SKM-1 (cell line): ENCODE measurements at regions not wholly inside any gene's neighbourhood (a gene's known extent, or its start where the extent isn't known, plus 50 kb on each side); places are given as distances from the start of the nearest gene placed in this dataset.
"Not testable (repeated sequence)": the region's sequence is repeated elsewhere in the genome, so short reads cannot be mapped to it uniquely, and the experiment has no call there.

Source experiments
- DNase-seq: peaks from one replicate; lab custom pipeline; 2025; ENCODE audit not compliant: unreplicated experiment; lab: John Stamatoyannopoulos, UW

DNA sequence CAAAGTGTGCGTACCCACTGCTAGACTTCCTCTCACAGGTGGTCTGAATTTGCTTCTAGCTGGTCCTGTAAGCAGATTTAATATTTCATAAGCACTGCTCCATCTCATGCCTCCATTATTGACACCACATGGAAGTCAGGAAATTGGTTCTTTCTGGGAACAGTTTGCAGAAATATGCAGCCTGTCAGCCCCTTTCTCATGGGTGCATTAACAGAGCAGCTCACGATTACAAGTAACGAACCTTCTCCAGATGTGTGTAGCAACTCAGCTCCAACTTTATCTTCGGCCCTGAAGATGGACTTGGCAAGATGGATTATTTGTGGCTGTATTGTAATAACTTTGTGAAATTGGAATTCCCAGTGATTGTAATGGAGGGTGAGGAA, 214.5 kb upstream of the DDHD1 start:
- no peak for DNase-seq

DNA sequence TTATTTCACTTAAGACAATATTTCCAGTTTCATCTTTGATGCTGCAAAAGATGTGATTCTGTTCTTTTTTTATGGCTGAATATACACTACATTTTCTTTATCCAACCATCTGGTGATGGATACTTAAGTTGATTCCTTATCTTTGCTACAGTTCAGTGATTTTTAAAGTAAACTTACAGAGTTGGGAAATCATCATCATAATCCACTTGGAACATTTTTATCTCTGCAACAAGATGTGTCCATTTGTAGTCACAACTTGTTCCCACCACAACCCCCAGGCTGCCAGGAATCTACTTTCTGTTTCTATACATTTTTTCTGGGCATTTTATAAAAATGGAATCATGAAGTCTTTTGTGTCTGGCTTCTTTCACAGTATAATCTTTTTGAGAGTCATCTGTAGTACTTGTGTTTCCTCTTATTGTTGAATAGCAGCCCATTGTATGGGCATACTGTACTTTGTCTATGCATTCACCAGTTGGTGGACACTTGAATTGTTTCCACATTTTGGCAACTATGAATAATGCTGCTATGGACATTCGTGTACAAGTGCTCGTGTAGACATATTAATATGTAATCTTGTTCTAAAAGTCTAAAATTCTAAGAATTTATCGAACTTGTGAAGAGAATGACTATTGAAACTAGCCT, 212.5 kb upstream of the DDHD1 start:
- no peak for DNase-seq

DNA sequence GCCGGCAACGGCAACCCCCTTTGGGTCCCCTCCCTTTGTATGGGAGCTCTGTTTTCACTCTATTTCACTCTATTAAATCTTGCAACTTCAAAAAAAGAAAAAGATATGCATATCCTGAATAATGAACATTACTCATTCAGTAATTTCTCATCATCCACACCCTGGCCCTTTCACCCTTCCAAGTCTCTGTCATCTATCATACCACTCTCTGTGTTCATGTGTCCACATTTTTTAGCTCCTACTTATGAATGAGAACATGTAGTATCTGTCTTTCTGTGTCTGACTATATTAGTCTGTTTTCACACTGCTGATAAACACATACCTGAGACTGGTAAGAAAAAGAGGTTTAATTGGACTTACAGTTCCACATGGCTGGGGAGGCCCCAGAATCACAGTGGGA, 209.8 kb upstream of the DDHD1 start:
- not testable (repeated sequence) for DNase-seq

DNA sequence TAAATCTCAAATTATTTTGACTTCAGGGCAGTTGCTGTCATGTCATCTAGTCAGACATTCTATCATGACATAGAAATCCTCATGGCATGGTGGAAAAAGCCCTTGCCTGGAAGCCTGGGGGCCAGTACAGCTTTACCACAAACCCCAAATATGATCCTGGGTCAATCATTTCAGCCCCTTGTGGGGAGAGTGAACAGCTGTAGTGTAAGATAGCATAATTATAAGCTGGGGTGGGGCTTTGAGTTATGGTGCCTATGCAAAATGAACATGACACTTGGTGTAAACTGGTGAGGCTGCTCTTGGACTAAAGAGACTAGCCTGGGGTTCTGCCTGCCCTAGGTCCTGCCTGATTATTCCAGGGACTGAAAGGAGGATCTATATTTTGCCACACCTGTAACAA, 207.7 kb upstream of the DDHD1 start:
- no peak for DNase-seq

DNA sequence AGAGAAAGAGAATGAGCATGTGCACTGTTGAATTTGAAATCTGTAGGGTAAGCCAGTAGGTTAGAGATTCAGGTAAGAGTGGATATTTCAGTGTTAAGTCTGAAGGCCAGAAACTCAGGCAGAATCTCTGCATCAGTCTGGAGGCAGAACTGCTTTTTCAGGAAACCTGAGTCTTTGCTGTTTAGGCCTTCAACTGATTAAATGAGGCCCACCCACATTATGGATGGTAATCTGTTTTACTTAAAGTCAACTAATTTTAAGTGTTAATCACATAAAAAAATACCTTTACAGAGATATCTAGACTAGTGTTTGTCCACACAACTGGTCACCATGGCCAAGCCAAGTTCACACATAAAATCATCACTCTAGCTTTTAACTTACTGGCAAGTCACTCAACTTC, 205.0 kb upstream of the DDHD1 start:
- DNase-seq, result no peak

DNA sequence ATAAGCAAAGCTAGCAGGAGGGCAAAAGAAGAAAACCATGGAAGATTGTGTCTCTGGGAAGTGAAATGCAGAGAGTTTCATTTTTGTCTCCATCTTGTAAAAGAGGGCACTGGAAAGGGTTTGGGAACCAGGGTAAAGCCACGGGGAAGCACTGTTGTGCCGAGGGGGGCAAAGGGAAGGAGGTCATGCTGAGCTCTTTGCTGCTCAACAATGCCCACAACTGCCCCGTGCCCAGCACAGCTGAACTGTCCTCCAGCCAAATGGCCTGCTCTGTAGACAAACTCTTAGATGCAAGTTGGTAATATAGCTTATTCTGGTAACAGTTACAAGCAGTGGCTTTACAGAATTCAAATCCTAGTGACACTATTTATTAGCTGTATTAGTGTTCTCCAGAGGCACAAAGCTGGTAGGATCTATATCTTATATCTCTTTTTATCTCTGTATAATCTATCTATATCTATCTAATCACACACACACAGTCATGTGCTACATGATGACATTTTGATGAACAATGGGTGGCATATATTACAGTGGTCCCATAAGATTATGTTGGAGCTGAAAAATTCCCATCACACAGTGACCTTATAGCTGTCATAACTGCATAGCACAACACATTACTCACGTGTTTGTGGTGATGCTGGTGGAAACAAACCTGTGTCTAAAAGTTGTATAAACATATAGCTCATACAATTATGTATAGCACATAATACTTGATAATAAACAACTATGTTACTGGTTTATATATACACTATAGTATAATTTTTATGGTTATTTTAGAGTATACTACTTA, 203.4 kb upstream of the DDHD1 start:
- no peak for DNase-seq

DNA sequence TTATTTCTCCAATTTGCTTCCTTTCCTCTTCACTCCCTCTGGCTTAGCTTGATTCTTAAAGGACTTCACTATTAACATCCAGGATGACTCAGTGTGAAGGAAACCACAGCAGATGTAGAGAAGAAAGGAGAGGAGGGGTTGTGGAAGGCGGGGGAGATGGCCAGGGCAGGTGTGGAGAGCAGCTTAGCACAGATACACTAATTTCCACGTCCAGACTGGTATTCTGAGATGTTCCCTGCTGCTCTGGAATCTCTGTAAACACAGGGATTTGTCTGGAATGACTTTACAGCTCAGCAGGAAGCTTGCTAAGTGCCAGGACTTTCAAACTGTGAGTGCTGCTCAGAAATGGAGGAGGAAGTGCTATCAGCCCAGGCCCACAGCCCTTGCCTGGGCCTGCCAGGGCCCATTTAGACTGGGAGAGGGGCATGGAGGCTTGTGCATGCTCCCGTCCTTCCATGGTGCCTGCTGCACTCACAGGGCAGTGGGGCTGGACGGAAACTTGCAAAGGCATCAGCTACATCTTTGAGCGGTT, 202.5 kb upstream of the DDHD1 start:
- DNase-seq, result no peak

DNA sequence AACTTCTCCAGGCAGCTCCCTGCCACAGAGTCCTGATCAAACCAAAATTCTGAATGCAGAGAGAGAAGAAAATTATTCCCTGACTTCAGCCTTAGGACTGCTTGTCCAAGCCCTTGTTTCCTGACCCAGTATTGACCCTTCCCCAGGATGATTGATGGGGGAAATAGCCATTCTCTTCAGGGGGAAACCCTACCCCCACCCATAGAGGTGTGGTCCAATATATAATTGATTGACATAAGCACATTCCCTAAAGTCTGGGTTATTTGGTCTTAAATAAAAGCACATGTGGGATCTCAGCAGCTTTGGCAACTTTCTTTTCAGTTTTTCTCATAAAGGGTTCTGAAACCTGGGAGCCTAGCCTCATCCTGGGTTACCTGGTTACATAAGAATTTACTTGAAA, 201.2 kb upstream of the DDHD1 start:
- no peak for DNase-seq

DNA sequence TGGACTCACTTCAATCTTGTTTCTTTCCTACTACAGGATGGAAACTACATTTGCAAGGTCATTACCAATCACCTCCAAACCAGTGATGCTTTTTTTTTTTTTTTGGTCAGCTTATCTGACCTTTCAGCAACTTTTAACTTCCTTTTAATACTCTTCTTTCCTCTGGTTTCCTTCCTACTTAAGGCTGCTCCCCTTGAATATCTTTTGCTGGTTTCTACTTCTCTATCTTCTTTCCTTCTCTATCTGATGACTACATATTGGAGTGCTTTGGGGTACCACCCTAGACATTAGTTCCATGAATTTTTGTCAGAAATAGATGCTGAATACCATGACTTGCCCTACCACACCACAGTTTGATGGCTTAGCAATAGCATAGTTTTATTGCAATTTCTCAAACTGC, 197.7 kb upstream of the DDHD1 start:
- DNase-seq, result no peak

DNA sequence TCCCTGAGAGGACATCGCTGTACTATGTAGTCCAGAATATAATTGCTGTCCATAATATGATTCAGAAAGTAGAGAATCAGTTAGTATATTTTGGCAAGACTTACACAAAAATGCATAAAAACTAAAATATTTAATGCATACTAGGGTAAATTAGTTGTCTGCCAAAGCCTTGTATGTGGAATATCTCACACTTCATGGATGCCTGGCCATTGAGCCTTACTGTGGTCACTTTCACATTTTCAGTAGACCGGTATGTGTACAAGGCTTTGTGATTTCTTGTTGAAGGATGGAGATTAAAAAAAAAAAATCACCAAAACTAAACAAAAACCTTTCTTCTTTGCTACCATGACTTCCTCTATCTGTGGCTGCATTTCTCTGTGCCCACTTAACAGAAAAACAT, 197.3 kb upstream of the DDHD1 start:
- DNase-seq, result no peak

DNA sequence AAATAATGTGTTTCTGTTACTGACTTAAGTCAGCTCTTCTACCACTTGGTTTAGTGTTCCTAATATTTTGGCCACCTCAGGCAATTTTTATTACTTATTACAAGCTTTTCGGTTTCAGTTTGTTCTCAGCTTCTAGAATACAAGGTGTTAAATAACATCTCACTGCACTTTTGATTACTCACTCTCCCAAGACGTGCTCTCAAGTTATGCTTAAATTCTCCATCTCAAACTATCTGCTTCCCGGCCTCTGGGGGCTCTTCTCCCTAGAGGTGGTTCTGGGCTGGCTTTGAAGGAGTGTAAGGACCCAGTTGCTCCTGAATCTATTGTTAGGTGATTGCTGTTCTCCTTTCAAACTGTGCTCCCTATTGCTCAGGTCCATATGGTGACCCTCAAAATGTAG, 193.9 kb upstream of the DDHD1 start:
- no peak for DNase-seq

DNA sequence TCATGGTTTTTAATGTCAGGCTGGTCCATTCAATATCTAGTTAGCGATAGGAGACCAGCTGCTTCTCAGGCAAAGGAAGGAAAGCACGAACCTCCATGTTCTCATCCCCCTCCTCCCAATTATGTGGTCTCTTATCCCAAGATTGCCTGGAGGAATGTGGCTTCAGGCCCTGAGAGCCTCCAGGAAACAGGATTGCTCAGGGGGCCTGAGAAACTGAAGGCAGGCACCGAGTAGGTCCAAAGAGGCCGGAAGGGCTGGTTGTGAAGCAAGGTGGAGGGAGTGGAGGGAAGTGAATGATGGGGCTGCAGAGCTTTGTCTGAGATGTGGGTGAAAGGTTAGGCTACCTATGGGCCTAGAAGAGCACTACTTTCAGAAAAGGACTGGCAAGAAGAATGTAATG, 188.2 kb upstream of the DDHD1 start:
- no peak for DNase-seq

DNA sequence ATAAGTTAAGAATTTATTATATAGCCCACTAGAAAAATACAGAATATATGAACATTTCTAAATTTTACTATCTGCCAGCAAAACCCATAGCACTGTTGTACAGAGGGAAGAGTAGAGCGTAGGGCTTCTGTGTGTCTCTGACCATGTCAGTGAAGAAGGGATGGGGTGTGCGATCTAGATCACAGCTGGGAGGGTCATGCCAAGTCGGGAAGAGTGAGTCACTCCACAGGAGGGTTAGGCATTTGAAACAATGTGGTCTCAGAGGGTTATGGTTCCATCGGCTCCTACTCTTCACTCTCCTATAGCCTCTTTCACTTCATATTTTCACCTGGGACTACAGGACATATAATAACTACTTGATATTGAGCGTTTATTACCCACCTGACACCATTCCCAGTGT, 185.1 kb upstream of the DDHD1 start:
- no peak for DNase-seq

DNA sequence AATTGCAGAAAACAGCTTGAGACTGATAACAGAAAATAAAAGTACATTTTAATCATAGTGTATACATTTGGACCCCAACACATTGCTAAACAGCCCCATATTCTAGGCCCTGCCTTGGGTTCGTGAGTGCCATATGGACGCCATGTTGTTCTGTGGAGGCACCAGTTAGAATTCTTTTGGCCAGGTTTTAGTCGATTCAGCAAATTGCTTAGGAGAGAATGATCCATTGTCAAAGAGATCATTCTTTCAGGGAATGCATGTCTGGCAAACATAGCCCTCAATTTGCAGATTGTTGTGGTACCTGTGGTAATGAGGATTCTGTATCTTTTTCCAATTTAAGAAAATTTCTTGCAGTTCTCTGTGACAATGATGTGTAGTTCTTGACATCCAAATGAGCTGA, 183.6 kb upstream of the DDHD1 start:
- DNase-seq, result no peak

DNA sequence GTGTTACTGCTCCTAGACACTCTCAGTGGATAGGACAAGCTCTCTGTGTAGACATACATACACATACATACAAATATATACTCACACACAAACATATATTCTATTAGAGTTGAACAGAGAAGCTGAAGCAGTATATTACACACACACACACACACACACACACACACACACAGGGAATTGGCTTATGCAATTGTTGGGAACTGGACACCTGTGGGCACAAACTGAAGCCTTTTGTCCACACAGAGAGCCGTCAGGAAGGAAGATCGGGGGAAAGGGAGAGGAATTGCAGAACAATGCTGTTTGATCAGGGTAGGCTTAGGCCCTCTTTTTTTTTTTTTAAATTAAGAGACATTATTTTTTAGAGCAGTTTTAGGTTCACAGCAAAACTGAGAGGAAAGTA, 180.7 kb upstream of the DDHD1 start:
- no peak for DNase-seq

DNA sequence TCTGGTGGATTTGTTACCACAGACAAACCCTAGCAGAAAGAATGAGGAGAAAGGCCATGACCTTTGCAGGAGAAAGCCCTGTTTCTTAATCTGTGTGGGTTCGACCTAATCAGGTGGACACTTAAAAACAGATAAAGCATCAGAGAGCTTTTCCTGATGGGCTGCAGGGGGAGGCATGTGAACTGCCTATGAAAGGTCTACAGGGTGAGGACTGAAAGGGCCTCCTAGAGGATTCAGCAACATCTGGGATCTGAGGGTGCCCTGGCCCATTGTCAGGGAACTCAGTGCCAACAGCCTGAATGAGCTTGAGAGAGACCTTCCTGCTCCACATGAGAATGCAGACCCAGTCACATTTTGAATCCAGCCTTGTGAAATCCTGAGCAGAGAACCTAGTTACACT, 178.8 kb upstream of the DDHD1 start:
- no peak for DNase-seq

DNA sequence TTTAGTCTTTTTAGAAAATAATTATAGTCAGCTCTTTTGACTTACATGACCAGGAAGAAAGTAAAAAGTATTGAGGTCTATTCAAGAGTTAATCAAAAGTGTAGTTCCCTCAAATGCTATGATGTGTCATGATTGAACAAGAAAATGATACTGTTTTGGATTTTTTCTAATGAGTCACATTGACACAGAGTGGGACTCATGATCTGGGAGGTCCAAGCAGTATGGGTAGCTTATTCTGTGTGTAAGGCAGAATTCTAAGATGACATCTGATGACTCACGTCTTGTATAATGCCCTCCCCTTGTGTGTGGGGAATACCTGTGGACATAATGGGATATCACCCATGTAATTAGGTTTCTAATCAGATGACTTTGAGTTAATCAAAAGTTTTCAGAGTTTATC, 178.1 kb upstream of the DDHD1 start:
- DNase-seq, result no peak

DNA sequence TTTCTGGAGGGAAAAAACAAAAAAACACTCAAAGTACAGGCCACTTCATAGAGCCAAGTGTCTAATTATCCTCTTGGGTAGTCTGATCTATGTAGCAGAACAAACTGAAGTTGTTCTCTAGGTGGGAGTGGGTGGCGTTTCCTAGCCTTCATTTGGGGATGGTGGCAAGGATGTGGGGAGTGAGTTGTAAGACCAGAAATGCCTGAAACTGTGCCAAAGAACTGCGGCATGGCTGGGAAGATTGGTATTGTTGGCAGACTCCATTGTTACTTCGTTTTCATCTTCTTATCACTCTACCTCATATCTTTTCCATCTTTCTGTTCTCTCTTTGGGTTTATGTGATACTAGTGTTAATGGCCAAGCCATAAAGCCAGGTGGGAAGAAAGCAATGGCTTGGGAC, 177.3 kb upstream of the DDHD1 start:
- no peak for DNase-seq

DNA sequence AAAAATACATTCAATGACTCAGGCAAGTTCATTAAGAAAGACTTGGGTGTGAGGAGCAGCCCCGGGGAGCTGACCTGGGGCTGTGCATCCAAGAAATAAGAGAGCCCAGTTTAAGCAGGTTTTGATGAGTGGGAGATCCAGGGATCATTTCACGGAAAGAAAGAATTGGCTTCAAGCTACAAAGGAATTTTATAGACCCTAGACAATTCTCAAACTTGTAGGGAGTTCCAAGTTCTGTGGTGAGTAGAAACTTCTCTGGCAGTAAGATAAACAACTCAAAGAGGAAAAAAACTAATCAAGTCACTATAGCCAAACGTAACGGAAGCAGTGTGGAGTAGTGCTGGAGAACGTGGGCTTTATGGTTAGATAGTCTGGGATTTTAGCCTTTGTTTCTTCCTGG, 175.7 kb upstream of the DDHD1 start:
- DNase-seq, result no peak

DNA sequence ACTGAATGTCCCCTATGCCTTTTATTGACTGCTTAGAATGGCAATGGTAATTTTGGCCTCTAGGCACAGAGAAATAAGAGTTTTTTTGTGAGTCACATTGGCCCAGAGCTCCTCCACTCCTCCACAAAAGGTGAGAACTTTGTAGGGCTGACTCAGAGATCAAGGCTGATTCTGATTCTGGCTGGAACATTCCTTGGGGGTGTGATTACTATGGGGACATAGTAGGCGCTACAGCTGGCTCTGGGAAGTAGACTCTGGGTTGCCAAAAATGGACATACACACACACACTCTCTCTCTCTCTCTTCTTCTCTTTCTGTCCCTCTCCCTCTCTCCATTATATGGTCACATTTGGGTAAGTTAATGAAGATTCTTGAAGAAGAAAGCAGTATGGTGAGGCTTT, 174.6 kb upstream of the DDHD1 start:
- no peak for DNase-seq

DNA sequence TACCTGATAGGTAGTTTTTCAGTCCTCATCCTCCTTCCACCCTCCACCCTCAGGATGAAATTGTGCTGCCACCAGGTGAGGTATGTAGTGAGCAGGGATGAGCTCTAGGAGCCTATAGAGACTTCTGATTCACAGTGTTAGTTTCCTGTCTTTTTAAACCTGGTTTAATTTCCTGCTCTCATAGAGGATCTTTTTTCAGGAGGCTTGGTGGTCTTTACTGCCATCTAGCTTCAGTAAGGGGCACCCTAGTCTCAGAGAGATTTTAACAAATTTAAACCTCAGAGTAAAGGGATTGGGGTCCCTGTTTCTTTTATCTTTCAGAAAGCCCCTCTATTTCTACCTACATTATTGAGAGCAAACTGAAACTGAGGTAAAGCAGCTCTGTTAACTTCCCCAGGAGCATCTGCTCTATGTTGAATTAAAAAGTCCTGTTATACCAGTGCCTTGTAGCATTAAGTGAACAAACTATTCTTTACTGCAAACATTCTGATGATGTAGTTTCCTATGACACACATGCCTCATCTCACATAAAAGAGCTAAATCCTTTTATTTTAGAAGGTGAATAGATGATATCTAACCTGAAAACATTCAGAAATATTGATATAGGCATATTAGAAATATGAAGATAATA, 172.2 kb upstream of the DDHD1 start:
- no peak for DNase-seq

DNA sequence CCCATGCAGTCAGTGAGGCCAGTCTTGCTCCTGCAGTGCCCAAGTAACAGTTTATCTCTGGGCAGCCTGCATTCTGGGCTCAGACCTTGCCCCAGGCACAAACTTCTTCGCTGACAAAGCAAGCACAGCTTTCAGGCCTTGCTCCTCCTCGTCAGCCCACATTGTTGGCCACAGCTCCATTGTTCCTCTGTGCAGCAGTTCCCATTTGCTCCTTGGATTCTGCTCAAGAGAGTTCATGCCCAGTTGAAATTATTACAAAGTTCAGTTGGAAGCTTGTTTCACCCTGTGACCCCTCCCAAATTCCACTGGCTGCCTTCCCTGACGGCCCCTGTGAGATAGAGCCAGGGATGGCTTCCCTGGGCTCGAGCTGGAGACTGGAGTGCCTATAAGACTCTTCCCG, 163.4 kb upstream of the DDHD1 start:
- DNase-seq, result no peak
